GM23338 (cell line): ENCODE measurements at regions not wholly inside any gene's neighbourhood (a gene's known extent, or its start where the extent isn't known, plus 50 kb on each side); places are given as distances from the start of the nearest gene placed in this dataset.

Experiments
- ATAC-seq: fragments of 200-7000 bp; cut with Tn5 transposase; 3 replicates; pipeline ENCODE4 v1.9.1; 2020
- DNase-seq: peaks from one replicate; pipeline ENCODE4 v3.0.0-alpha.2; 2015; ENCODE audit warnings: low spot score
- H2AFZ ChIP-seq: fragments of 200-600 bp; sonication (generic); 2 replicates; pipeline ENCODE4 v1.8.0; 2016; ENCODE audit warnings: antibody characterized with exemption, mild to moderate bottlenecking, moderate library complexity
- H3F3A ChIP-seq: fragments of 200-600 bp; sonication (generic); replicated peaks from 2 replicates; pipeline ENCODE4 v1.8.0; 2017; ENCODE audit warnings: antibody characterized with exemption, mixed run types, low read depth
- H3K27ac ChIP-seq: fragments of 200-600 bp; sonication (generic); 2 replicates; pipeline ENCODE4 v1.6.1; 2016; ENCODE audit warnings: low read depth
- H3K27me3 ChIP-seq: fragments of 200-600 bp; sonication (generic); 2 replicates; pipeline ENCODE4 v1.8.0; 2016; ENCODE audit warnings: mild to moderate bottlenecking, mixed run types, moderate library complexity; ENCODE audit not compliant: insufficient read depth
- H3K36me3 ChIP-seq: fragments of 200-600 bp; sonication (generic); 2 replicates; pipeline ENCODE4 v1.8.0; 2016; ENCODE audit warnings: mild to moderate bottlenecking; ENCODE audit not compliant: insufficient read depth
- H3K4me1 ChIP-seq: fragments of 200-600 bp; sonication (generic); 2 replicates; pipeline ENCODE4 v1.8.0; 2016; ENCODE audit warnings: mild to moderate bottlenecking, moderate library complexity; ENCODE audit not compliant: insufficient read depth
- H3K4me2 ChIP-seq: fragments of 200-600 bp; sonication (generic); 2 replicates; pipeline ENCODE4 v1.7.1; 2017; ENCODE audit warnings: mixed run types
- H3K4me3 ChIP-seq: fragments of 200-600 bp; sonication (generic); 2 replicates; pipeline ENCODE4 v1.6.1; 2016; ENCODE audit warnings: mixed run types
- H3K79me2 ChIP-seq: fragments of 200-600 bp; sonication (generic); replicated peaks from 2 replicates; pipeline ENCODE4 v1.8.0; 2017; ENCODE audit warnings: mild to moderate bottlenecking; ENCODE audit not compliant: insufficient read depth
- H3K9me2 ChIP-seq: fragments of 200-600 bp; sonication (generic); 2 replicates; pipeline ENCODE4 v1.8.0; 2017; ENCODE audit not compliant: insufficient read depth
- H4K20me1 ChIP-seq: fragments of 200-600 bp; sonication (generic); replicated peaks from 2 replicates; pipeline ENCODE4 v1.8.0; 2017; ENCODE audit warnings: mild to moderate bottlenecking; ENCODE audit not compliant: insufficient read depth
- H3K27ac Mint-ChIP-seq: 2 replicates; pipeline ENCODE4 v1.8.0; 2020; ENCODE audit warnings: inconsistent platforms, mild to moderate bottlenecking, moderate library complexity, mixed read lengths
- H3K27me3 Mint-ChIP-seq: 3 replicates; pipeline ENCODE4 v1.8.0; 2022; ENCODE audit warnings: low read depth, mild to moderate bottlenecking, moderate library complexity, mixed read lengths, inconsistent platforms; ENCODE audit not compliant: insufficient read depth, poor library complexity
- H3K36me3 Mint-ChIP-seq: 3 replicates; pipeline ENCODE4 v1.8.0; 2021; ENCODE audit warnings: low read depth, mild to moderate bottlenecking, inconsistent platforms, moderate library complexity, mixed read lengths
- H3K4me1 Mint-ChIP-seq: 3 replicates; pipeline ENCODE4 v1.8.0; 2020; ENCODE audit warnings: mild to moderate bottlenecking, inconsistent platforms, mixed read lengths
- H3K4me3 Mint-ChIP-seq: 3 replicates; pipeline ENCODE4 v1.8.0; 2021; ENCODE audit warnings: moderate library complexity, mild to moderate bottlenecking, inconsistent platforms, mixed read lengths
- H3K9me3 Mint-ChIP-seq: 3 replicates; pipeline ENCODE4 v1.8.0; 2020; ENCODE audit warnings: moderate library complexity, mild to moderate bottlenecking, inconsistent platforms, mixed read lengths
- CREB1 ChIP-seq: fragments of 250-450 bp; sonication (Bioruptor Pico); IDR thresholded peaks from 2 replicates; pipeline ENCODE4 v1.5.0; 2020; ENCODE audit warnings: low read depth, mild to moderate bottlenecking, moderate library complexity
- ETS1 ChIP-seq: IDR thresholded peaks from 2 replicates; pipeline ENCODE4 v1.6.1; 2016; ENCODE audit warnings: antibody characterized with exemption
- EZH2 ChIP-seq: fragments of 200-600 bp; sonication (generic); IDR thresholded peaks from one replicate; pipeline ENCODE4 v1.8.0; 2017; ENCODE audit warnings: antibody characterized with exemption, mild to moderate bottlenecking, low read depth; ENCODE audit not compliant: unreplicated experiment
- EZH2phosphoT487 ChIP-seq: fragments of 200-600 bp; sonication (generic); IDR thresholded peaks from one replicate; pipeline ENCODE4 v1.8.1; 2018; ENCODE audit warnings: antibody characterized with exemption; ENCODE audit not compliant: unreplicated experiment
- JUNB ChIP-seq: IDR thresholded peaks from one replicate; pipeline ENCODE4 v1.6.1; 2016; ENCODE audit warnings: antibody characterized with exemption; ENCODE audit not compliant: unreplicated experiment
- NANOG ChIP-seq: IDR thresholded peaks from 2 replicates; pipeline ENCODE4 v1.6.1; 2016; ENCODE audit warnings: antibody characterized with exemption, borderline replicate concordance
- STAT1 ChIP-seq: IDR thresholded peaks from one replicate; pipeline ENCODE4 v1.6.1; 2016; ENCODE audit warnings: antibody characterized with exemption; ENCODE audit not compliant: unreplicated experiment
- ZNF114 ChIP-seq: fragments of 250-450 bp; sonication (Bioruptor Pico); IDR thresholded peaks from 2 replicates; pipeline ENCODE4 v1.5.0; 2020; ENCODE audit warnings: mild to moderate bottlenecking, moderate library complexity
- ZNF331 ChIP-seq: fragments of 250-450 bp; sonication (Bioruptor Pico); IDR thresholded peaks from 2 replicates; pipeline ENCODE4 v1.5.0; 2020; ENCODE audit warnings: low read depth, mild to moderate bottlenecking, moderate library complexity
- ZNF462 ChIP-seq: fragments of 250-450 bp; sonication (Bioruptor Pico); IDR thresholded peaks from 2 replicates; pipeline ENCODE4 v1.5.0; 2020; ENCODE audit warnings: mild to moderate bottlenecking, moderate library complexity
- TF ChIP-seq, protein P1 (sequence below), 2 experiments: fragments of 200-600 bp in 1 of 2; sonication (generic) in 1 of 2; conservative IDR thresholded peaks; 2 replicates each; pipeline versions ENCODE4 v1.5.1 to v1.6.1; 2016 to 2017; ENCODE audit warnings: antibody characterized with exemption in 2 of 2, low read depth in 2 of 2, mild to moderate bottlenecking in 2 of 2, moderate library complexity in 1 of 2

- TF ChIP-seq CREB1 (CRISPR knock-in tag) (no peak), EZH2 (no peak), ZNF114 (no peak), STAT1 (no peak), ETS1 (no peak), EZH2phosphoT487 (no peak), NANOG (no peak), ZNF331 (CRISPR knock-in tag) (no peak), JUNB (no peak)
- TF ChIP-seq, protein P1, sequence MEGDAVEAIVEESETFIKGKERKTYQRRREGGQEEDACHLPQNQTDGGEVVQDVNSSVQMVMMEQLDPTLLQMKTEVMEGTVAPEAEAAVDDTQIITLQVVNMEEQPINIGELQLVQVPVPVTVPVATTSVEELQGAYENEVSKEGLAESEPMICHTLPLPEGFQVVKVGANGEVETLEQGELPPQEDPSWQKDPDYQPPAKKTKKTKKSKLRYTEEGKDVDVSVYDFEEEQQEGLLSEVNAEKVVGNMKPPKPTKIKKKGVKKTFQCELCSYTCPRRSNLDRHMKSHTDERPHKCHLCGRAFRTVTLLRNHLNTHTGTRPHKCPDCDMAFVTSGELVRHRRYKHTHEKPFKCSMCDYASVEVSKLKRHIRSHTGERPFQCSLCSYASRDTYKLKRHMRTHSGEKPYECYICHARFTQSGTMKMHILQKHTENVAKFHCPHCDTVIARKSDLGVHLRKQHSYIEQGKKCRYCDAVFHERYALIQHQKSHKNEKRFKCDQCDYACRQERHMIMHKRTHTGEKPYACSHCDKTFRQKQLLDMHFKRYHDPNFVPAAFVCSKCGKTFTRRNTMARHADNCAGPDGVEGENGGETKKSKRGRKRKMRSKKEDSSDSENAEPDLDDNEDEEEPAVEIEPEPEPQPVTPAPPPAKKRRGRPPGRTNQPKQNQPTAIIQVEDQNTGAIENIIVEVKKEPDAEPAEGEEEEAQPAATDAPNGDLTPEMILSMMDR (conservative IDR thresholded peaks at IDR 0.05; ENCODE audit: low read depth in 2 of 2): no peak
These were observed 173.3 kb upstream of the SPRED2 start (continued) for GRCh38 chr2:65605743-65606058.

GRCh38 chr2:65605058-65605742 is 172.8 kb upstream of the SPRED2 start:
- Histone ChIP-seq H3K4me2 (no peak overlapping the region), H3K4me1 (peaks cover 3% of the 10 kb centered on the region; the same call in 1 of the 2 replicates), H4K20me1 (no peaks in the 10 kb centered on the region), H3K36me3 (no peaks in the 10 kb centered on the region), H3K27me3 (no peaks in the 10 kb centered on the region), H3K27ac (no peak overlapping the region), H3K79me2 (no peaks in the 10 kb centered on the region), H3K4me3 (no peak overlapping the region), H3F3A (no peaks in the 10 kb centered on the region), H2AFZ (no peak overlapping the region), H3K9me2 (0 out of 2 replicates have a peak, but pooled peaks cover 4% of the 10 kb centered on the region)
- H3K4me3 Mint-ChIP-seq: no peak overlapping the region
- no peak for ATAC-seq
- no peak for DNase-seq
- H3K4me1 Mint-ChIP-seq: peaks cover 10% of the 10 kb centered on the region
- TF ChIP-seq NANOG (no peak), ZNF331 (CRISPR knock-in tag) (no peak), ZNF462 (CRISPR knock-in tag) (no peak), STAT1 (no peak)
- H3K27ac Mint-ChIP-seq: no peak overlapping the region
- peaks cover 10% of the 10 kb centered on the region for H3K27me3 Mint-ChIP-seq
- H3K36me3 Mint-ChIP-seq: peaks cover 9% of the 10 kb centered on the region; the same call in 2 of the 3 replicates
- H3K9me3 Mint-ChIP-seq: peaks cover 13% of the 10 kb centered on the region; the same call in 2 of the 3 replicates
